NCI-H146 (cell line): ENCODE measurements at regions not wholly inside any gene's neighbourhood (a gene's known extent, or its start where the extent isn't known, plus 50 kb on each side); places are given as distances from the start of the nearest gene placed in this dataset.

Experiments used
- DNase-seq: peaks from one replicate; lab custom pipeline; 2025; lab: John Stamatoyannopoulos, UW

DNA sequence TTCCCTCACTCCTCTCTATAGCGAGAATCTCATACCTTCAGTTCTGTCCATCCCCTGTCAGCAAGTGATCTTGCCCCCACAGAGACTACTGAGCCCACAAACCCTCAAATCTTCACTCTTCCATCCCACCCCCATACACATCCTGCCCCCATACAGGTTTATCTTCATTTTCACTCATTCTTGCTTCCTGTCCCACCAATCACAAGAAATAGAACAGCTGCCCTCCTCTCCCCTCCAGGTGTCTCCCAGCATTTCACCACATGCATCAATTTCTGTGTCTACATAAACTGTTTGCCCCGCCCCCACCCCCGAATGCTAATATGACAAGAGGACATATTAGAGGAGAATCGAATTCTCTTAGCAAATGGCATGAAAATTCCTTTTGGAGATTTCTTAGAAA, 54.9 kb upstream of the CARMIL1 start:
- DNase-seq, result peak; percentile 62

DNA sequence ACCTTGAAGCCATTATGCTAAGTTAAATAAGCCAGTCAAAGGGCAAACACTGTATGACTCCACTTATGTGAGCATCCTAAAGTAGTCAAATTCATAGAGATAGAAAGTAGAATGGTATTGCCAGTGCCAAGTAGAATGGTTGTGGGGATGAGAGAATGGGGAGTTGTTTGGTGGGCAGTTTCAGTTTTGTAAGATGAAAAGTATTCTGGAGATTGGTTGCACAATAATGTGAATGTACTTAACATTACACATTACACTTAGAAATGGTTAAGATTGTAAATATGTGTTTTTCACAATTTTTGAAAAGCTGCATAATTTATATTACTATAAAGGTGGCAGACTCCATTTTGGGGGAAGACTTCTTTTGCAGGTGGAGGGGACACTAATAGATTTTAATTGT, 51.3 kb upstream of the CARMIL1 start:
- DNase-seq, result no peak
